GM19468 (cell line): ENCODE measurements at regions not wholly inside any gene's neighbourhood (a gene's known extent, or its start where the extent isn't known, plus 50 kb on each side); places are given as distances from the start of the nearest gene placed in this dataset.
"Not testable (repeated sequence)": the region's sequence is repeated elsewhere in the genome, so short reads cannot be mapped to it uniquely, and the experiment has no call there.

Source experiments
- ATAC-seq: cut with Tn5 transposase; IDR thresholded peaks from one replicate; pipeline ENCODE4 v1.9.1; 2021; ENCODE audit warnings: mild to moderate bottlenecking, moderate library complexity, moderate number of reproducible peaks; ENCODE audit not compliant: unreplicated experiment; ENCODE audit errors: extremely low read depth

DNA sequence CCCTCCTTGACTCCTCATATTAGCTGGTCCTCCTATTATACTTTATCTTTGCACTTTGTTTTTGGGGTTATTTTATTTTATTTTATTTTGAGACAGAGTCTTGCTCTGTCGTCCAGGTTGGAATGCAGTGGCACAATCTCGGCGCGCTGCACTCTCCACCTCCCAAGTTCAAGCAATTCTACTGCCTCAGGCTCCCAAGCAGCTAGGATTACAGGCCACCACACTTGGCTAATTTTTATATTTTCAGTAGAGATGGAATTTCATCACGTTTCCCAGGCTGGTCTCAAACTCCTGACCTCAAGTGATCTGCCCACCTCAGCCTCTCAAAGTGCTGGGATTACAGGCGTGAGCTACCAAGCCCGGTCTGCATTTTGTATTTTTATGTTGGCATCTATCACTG, 126.7 kb downstream of the FOXB1 start:
- ATAC-seq = no peak

DNA sequence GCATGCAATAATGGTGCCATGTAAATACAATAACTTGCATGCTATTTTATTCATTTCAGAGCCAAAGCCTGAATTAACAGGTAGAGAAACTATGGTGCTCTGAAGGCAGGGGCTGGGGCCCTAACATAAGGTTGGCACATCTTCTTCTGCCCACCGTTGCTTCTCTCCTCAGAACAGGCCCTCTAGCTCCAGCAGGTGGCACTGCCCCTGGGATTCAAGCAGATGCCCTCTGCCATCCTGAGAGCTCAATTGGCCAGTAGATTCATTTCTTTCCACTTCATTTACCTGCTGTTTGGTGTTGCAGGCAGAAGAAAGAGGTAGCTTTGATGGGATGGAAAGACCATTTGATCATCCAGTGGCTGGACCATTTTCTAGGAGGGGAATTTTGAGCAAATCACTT, 130.5 kb downstream of the FOXB1 start:
- ATAC-seq = no peak

DNA sequence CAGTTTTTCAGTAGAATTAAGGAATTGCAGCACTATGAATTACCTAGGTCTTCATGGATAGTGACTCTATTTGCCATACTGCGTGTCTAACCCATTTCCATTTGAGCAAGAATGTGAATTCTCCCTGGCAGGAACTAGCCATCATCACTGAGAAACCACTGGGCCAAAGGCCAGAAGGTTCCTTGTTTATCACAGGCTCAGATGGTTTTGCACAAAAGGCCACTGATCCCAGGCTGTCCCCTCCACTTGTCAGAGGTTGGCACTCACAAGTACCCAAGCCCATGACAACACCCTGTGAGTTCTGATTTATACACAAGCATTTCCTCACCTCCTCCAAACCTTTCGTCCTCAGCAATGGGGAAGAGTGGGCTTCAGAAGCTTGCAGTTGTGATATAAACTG, 131.8 kb downstream of the FOXB1 start:
- ATAC-seq = no peak

DNA sequence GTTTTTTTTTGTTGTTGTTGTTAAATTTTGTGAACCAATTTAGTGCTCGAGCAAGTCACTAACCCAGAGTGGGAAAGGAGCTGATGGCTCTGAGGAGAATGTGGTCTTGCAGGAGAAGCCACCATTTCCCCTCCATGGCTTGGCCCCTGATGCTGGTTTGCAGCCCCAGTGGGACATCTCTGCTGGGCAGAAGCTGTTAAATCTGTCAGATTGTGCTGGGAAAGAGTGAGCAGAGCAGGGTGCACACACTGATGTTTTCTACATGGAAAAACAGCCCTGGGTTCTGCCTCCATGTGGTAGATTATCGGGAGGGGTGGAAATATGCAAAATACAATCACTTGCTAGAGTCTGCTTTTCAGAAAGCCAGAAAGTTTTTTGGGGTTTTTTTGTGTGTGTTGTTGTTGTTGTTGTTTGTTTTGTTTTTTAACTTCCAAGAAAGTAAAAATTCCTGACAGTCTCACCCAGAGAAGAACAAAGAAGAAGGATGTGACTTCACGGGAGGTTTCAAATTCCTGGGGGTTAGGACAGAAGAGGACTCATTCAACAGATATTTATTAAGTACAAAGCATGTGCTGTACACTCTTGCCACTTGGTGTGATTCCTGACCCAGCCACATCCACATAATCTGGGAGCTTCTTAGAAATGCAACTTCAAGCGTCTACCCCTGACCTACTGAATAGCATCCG, 133.7 kb downstream of the FOXB1 start:
- ATAC-seq = no peak

DNA sequence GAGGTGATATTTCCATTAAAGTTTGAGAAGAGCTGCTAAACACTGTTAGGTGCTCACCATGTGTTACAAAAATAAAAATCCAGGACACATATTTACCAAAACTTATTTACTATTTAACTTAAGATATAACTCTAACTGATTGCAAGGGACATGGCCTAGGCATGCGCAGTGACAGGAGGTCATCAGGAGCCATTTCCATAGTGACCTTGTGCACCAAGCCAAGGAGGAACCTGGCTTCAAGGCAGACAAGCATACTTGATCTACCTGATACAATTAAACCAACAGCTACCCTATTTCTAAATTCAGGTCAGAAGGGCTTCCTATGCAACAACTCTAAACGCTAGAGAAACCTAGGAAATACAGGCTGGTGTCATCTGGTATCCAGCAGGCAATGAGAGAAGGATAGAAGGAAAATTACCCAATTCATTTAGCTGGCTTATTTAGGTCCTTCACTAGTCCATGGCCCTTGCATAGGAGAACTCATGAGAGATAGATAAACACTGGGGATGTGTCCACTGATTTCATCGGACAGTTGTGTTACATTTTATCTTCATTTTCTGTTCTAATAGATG, 134.4 kb downstream of the FOXB1 start:
- ATAC-seq = no peak

DNA sequence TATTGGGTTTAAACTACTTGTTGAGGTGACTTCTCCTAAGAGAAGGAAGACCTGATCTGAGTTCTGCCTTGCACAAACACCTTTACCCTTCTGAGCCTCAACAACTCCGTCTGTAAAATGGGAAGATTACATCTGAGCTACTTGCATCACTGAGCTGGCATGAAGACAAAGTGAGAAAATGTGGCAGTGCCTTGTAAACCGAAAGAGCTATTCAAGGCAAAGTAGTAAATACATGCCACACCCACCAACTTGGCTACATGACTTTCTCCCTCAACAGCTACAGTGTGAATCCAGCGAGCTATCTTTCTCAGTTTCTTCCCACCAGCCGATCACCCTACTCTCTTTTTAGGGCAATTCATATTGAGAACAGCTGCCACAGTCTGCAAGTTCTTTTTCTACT, 148.3 kb downstream of the FOXB1 start:
- no peak for ATAC-seq

DNA sequence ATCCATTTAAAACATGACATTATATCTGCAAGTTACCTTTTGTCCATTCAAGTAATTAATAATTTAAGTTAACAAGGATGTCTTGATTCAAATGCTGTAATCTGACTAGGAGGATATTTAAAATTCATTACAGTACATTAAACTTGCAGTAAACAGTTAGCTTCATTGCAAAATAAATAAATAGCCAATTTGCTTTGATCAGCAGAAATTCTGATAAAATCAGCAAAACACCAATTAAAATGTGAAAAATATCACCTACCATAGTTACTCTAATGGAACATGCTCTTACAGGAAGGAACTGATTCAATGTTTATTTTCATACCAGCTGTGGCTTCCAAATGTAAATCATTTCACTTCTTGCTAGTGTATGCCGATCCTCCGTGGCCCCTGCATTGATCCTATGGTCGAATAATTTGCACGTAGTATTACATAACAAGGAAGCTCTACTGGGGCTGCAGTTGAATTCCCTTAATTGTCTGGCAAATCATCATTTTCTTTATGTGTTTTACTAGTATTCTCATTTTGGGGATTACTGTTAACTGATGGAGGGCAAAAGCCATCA, 150.7 kb downstream of the FOXB1 start:
- no peak for ATAC-seq

DNA sequence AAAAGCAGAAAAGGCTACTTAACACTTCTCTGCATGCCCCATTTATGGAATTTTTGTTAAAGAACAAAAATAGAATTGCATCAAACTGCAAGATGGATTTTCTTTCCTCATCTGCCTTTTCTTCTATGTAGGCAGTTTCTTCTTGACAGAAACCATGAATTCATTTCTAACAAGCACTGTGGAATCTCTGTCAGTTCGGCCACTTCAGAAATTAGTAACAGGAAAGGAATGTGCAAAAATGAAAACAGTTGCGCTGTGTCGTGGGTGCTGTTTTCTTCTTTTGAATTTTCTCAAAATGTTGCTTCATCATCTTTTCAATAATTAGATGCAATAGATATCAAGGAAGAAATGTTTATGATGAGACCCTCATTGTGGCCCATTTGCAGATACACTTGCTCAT, 151.6 kb downstream of the FOXB1 start:
- ATAC-seq = no peak

DNA sequence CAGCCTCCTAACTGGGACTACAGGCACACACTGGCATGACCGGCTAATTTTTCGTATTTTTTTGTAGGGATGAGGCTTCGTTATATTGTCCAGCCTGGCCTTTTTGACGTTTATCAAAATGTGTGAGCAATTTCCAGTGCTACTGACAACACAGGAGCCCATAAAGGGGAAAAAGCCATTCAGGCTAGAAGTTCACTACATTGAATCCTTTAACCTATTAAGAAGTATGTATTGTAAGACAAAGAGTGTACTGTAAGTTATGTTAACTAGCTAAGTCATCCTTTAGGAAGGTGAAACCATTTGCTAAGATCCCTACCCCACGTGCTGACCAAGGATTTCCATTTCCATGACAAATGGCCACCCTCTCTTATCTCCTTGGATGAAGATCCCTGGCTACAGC, 156.8 kb downstream of the FOXB1 start:
- no peak for ATAC-seq

DNA sequence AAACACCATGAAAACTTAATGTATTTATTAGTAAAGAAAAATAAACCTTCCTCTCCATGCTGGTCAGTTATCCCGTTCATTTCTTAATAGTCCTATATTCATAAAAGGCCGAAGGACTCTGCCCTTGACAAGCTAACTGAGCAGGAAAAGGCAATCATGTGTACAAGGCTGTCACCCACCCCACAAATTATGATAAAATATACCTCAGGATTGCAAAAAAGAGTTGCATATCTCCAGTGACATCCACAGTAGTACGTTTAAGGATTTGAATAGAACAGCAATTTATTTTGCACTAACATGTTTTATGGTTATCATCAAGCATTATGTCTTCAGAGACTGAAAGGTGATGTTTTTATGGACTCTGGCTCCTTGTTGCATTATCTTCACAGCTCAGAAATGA, 157.6 kb downstream of the FOXB1 start:
- no peak for ATAC-seq

DNA sequence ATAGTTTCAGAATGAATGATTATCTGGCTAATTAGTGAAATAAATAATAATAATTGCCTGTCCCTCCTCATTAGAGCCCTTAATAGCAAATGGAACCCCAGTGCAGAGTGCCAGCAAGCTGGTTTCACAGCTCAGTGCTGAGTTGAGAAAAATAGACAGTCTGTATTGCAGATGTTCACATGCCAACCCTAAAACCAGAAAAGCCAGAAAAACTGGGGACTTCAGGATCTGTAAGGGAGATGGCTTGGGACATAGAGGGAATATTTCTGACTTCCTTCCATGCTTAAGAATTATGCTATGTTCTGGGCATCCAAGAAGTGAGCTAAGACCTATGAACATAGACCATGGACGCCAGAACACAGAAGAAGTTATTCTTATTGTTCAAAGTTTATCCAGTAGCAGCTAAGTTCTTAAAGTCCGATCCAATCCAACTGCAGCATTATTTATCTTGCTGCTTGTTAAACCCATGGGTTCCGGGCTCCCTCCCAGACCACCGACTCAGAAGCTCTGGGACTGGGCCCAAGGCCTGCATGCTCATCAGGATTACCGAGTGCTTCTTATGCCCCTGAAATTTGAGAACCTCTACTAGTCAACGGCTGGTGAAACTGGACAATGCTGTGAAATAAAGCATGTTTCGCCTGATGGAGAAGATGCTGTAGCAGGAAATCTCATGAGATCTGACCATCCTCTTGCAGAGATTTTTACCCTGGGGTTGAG, 158.3 kb downstream of the FOXB1 start:
- no peak for ATAC-seq

DNA sequence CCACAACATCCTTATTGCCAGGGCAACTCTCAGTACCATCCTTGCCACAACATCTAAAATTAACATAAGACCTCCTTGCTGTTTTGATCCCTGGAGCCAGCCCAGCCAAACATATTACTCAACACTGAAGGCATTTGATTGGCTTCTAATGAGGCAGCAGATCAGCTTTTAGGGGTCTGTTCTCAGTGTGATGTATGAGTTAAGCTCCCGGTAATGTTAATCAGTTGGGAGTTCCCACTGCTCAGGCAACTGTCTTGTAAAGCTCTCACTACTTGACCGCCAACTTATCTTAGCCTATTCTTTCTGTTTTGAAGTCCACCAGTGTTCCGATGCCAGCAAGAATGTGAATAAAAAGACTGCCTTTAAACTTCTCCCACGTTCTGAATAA, 158.9 kb downstream of the FOXB1 start:
- no peak for ATAC-seq

DNA sequence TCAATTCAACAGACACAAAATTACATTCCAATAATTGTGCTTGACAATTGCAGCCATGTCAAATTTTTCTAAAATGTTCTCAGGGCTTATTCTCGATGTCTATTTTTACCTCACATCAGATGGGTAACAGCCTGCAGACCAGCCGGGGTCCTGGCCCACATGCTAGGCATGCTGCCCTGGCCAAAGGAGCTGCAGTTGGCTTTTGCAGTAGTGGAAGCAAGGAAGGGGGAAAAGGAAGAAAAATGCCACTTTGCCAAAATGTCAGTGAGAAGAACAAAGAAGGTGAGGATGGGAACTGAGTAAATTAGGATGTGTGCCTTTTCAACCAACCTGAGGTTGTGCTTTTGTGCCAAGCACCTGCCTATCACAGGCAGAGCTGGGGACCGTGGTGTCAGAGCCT, 161.0 kb downstream of the FOXB1 start:
- ATAC-seq = no peak

DNA sequence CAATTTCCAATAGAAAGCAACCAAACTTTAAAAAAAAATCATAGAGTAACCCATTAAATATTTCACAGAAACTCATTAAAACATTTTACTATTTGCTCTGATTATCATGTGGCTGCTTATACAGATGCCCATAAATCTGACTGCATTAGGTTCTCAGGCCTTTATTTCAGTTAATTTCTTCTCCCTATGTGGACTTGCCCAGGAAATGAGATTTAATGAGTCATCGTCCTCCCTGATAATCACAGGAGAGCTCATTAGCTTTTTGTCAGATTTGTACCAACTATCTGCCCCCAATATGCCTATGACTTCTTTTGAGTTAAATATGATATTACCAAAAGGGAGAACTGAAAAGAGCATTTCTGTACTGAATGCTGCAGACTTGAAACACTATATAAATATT, 168.0 kb downstream of the FOXB1 start:
- no peak for ATAC-seq

DNA sequence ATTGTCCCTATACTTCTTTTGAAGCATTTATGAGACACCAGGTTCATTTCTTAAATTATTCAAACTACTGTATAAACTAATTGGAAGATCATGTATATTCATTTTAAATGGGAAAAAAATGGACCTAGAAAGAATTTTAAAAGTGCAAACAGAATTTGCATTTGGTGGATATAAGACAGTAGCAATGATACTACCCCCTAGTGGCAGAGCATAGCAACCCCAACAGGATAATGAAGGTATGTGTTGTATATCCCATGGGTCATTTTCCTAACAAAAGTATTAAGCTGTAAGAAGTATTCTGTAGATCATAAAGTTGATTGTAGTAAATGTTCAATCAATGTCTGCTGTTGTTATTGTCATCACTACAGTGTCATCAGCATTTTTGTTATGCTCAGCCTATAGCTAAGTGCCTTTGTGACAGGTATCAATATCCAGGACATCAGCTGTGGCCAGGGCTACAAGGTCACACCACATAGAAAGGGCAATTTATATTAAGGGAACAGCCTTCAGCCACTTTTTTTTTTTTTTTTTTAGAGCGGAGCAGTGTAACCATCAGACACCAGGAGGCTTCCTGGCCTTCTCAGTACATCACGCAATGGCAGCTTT, 175.8 kb downstream of the FOXB1 start:
- ATAC-seq = no peak

DNA sequence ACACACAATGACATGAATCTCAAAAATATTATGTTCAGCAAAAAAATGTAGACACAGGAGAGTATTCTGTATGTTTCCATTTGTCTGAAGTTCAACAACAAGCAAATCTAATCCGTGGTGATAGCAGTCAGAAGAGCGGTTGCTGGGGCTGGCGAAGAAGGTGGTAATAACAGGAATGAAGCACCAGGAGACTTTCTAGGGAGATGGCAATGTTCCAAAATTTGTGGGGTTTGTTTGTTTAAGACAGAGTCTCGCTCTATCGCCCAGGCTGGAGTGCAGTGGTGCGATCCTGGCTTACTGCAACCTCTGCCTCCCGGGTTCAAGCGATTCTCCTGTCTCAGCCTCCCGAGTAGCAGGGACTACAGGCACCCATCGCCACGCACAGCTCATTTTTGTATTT, 177.8 kb downstream of the FOXB1 start:
- ATAC-seq = not testable (repeated sequence)

DNA sequence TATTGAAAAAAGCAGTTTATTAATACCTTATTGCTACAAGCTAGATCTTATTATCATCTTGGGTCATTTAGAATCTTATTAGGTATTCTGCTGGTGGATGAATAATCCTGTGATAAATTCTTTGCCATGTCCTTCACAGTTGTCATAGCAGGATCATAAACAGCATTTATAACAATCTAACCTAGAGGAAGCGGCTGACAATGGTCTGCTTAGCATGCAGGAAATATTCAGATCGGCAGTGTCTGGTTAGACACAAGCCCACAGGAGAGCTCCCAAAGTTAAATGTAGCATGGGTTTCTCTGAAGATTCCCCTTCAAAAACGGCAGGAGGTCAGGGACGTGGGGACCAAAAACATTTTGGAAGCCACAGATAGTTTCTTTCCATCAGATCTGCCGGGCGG, 179.3 kb downstream of the FOXB1 start:
- no peak for ATAC-seq

DNA sequence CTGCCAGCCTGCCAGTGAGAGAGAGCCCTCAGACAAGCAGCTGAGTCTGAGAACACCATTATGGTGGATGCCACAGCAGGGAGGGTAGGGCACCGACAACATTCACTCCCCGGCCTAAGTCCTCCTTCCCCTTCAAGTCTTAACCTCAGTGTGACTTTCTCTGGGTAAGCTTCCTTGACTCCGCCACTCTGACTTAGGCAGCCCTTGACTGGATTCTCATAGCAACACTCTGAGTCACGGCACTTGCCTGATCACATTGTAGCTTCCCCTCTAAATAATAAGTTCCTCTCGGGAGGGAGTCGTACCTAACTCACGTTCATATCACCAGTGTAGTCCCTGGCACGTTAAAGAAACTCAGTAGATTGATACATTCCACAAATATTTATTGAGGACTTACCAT, 180.5 kb downstream of the FOXB1 start:
- no peak for ATAC-seq

DNA sequence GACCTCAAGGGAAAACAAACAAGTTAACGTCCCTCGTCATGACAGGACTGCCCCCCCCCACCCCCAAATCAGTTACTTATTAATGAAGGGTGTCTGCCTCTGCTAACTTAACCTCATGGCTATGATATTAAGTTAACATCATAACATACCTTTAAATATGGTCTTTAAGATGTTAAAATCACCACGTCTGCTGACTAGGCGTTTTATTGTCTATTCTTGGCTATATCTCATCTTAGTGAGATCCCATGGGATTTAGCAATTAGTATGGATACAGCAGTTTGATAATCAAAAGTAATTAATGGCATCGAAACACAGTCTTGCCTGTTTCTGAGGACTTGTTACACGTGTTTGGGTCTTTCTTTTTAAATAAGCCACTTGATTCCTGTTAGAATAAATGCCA, 186.9 kb downstream of the FOXB1 start:
- no peak for ATAC-seq

DNA sequence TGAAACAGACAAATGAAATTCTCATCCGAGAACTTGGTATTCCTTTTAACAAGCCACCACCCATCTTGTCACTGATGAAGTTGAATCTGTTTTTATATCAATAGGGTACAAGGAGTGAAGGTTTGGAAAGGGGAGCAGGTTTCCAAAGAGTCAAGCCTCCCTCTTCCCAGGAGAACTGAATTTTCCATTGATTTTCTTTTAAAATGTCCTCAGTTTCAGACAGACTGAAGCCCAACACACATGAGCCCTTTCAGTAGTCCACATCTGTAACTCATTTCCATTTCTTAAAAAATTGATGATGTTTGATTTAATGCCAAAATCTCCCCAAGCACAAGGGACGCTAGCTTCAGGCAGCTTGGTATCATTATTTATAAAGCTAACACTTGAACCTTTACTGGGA, 187.7 kb downstream of the FOXB1 start:
- no peak for ATAC-seq

DNA sequence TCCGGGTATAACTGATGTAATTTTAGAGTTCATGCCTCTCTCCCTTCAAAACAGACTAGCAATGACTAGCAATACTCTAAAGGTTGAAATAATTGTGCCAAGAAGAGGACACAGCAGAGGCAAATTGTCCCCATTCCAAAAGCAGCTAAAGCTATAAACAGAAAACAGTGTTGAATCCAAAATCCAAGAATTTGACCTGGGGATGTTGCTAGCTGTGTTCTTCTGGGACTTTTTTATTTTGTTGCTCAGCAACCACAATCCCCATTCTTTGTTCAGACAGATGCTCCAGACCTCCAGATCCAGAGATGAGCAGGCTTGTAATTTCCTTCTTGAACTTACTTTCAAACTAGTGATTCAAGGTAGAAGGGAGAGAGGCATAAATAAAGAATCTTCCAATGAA, 191.5 kb downstream of the FOXB1 start:
- ATAC-seq = no peak
